CD4-positive, alpha-beta T cell treated with Interferon alpha-2 for 1 hour (primary cell): ENCODE measurements at regions not wholly inside any gene's neighbourhood (a gene's known extent, or its start where the extent isn't known, plus 50 kb on each side); places are given as distances from the start of the nearest gene placed in this dataset.
A peak's percentile ranks its signal among the peaks of the same experiment; 100 is the strongest.
"Not testable (repeated sequence)": the region's sequence is repeated elsewhere in the genome, so short reads cannot be mapped to it uniquely, and the experiment has no call there.

ENCODE experiments used
- DNase-seq, 2 donors: peaks; one replicate each; pipeline ENCODE4 v3.0.0-alpha.2; 2020 to 2022

DNA sequence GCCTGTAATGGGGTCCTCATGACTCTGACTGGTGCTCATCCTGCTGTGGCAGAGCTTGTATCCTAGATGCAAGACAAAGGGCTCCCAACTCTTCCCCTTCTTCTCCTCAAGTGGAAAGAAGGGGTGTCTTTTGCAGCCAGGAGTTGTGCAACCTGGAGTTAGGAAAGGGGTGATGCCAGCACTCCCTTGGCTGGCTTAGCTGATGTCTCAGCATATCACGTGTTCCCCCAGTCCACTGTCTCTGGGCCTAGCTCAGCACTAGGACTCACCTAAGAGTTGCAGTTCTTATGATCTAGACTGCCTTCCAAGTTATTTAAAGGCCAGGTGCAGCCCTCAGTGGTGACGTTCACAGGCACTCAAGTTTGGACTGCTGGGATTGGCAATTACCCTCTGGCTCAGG is 146.2 kb upstream of the GORAB start:
- no peak for DNase-seq

DNA sequence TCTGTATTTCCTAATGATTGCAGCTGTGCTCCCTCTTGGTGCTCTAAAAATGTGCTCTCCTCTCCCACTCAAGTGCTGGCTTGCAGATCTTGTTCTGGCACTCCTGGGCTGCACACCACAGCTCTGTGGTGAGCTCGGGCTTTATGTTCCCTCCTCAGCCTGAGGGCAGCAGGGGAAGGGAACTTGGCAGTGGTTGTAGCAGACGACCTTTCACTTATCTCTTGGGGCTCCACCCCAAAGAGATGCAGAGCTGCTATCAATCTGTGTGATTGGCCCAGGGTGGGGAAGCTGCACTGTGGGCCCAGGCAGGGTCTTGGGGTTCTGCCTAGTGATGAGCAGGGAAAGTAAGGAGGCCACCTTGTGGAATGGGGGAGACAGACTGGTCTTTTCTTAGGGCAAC is 143.5 kb upstream of the GORAB start:
- DNase-seq: no peak

DNA sequence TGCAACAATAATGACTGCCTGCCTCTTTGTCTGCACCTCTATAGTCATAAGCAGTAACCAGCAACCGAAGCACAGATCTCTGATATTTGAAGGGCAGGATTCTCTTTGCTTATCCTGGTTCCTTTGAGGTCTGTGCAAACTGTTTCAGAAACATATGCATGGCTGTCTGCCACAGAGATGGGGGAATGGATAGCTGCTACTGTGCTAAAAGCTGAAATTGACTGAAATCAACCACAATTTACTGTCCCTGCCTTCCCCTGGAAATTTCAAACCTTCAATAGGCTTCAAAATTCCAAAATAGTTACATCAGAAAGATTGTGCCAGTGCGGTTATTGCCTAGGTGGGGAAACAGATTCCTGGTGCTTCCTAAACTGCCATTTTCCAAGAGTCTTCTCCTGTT is 136.8 kb upstream of the GORAB start:
- no peak for DNase-seq

- no peak for DNase-seq
These were observed 134.9 kb upstream of the GORAB start for GRCh38 chr1:170397061-170397460.

DNA sequence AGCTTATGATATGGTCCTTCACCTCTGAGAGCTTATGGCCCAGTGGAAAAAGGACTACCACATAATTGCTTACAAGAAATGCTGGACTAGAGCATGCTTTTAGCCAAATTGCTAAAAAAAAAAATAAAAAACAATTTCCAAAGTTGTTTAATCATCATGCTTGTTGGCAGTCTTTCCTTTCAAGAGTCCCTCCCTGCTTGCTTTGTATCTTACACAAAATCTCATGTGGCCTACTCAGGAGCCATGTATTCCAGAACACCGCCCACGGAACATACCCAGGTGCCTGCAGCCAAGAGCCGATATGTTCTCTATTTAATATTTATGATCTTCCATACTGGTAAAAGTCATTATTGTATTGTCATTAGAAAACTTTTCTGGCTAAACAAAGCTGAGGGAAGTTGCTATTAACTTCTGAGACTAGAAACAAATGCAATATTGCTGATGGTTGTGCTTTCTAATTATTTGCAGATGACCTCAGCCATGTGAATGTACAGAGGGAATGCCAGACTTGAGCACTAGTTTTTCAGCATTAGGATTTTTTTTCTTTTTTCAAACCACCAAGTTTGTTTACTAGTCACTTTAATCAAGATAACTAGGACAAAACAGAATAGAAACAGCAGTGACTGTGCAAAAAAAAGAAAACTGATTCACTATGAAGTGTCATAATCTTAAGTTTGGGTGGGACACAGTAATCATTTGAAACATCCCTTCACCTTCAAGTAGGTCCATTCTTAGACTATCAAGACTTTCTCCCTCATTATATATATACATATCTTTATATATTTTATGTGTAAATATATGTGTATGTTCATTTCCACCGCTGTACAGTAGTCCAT is 129.3 kb upstream of the GORAB start:
- no peak for DNase-seq

- no peak for DNase-seq
These were observed 124.8 kb upstream of the GORAB start for GRCh38 chr1:170407138-170407537.

DNA sequence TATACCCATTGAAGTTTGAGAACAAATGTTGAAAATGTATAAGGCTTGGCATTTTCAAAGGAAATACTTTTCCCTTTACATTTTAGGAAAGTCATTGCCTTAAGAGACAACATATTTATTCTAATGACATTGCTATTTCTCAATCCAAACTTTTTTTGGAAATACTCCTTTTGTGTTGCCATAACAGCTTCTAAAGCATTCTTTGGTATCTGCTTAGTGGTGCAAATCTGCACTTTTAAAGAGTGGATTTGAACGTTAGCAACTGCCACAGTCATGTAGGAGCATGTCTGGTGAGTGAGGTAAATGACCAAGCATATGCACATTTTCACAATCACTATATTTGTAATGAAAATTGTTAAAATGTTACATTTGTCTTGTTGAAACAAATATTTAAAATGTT is 124.4 kb upstream of the GORAB start:
- no peak for DNase-seq

DNA sequence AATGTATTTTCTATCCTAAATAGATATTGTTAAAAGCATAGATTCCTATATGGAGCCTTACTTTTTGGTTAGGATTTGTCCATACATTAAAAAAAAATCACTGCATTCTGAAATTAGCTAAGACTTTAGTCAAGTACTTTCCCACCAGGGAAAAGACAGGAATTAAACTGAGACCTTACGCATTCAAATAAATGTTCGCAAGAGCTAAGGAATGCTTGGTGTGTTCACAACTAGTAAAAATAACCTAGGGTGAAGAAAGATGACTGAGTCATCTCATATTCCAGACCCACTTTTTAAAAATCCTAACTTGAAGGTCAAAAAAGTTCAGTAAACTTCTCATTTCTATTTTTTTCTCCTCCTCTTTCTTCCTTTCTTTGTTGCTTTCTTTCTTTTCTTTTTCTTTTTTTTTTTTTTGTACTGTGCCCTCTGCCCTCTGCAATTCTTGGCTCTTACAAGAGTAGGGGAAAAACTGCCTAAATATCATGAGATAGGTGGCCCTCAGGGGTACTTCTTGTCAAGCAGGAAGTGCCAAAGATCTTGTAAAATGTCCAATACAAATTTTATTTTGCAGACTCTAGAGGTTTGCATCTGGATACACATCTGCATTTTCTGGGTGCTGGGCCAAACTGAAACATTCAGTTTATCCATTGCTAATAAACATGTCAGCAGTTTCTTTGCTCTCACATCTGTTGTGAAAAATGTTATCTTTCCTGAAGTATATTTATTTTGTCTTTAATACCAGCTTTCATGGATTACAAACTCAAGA is 121.4 kb upstream of the GORAB start:
- no peak for DNase-seq

DNA sequence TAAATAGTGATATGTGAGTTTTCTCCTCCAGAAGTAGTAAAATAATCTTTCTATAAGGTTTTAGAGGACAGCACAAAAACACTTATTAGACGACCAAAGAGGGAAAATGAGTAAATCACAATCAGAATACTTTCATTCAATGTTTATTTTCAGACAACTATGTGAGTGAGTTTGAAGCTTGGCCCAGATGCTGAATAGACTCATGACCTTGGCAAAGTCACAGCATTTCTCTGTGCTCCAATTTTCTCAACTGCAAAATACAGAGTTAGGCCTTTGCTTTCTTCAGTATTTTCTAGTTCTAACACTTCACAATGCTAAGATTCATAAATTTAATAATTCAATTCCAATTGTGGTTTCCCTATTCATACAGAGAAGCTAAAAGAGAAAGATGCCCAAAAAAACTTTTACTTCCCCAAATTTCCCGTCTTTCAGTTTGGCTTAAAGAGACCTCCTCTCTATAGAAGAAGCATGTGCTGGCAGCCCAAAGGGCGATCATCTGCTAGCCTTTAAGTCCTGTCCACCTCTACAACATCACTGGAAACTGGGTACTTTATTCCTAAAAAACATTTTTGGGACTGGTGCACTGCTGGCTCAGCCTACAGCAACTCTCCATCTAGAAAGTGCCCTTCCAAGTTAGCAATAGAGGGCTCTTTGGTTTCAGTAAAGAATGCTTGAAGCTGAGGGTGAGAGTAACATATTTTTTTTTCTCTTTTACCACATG is 116.8 kb upstream of the GORAB start:
- no peak for DNase-seq

DNA sequence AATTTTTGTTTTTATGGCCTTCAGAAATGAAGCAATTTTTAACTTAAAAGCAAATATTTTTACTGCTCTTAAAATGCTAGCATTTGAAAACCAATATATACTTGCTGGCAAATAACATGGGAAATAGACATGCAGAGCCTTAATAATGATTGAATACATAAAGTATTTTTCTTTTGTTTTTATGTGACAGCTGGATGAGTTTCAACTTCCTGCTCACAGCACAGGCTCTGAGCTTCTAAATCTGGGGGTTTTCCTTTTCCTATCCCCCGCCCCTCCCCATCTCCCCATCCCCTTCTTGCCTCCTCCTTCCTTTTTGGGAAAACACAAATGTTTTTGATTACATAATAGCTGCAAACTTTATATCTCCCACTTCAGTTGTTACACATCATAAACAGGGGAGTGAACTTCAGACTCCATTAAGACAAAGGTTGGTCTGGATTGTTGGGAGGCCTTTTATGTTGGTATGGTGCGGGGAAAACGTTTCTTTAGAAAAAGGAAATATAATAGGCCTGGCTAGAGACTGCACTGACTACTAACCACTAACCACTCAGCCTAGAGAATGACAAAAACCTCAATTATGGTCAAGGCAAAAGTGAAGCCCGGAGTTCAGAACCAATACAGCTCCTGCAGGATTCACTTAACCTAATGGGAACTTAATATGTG is 116.1 kb upstream of the GORAB start:
- no peak for DNase-seq

DNA sequence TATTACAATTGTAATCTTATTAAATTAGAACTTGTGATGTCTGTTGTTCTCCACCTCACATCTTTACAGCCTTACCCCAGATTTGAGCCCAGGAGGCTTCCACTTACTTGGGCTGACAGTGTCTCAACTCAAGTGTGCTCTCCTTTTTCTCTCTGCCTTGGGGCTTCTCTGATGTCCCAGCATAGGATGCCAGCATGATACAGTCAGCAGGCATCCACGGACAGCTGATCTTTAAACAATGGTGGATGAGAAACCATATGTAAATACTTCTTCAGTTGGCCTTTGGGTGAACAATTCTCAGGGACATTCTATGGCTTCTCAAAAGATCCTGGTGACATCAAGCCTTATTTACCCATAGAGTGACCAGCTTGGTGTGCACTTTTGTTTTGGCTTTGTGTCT is 107.6 kb upstream of the GORAB start:
- no peak for DNase-seq

DNA sequence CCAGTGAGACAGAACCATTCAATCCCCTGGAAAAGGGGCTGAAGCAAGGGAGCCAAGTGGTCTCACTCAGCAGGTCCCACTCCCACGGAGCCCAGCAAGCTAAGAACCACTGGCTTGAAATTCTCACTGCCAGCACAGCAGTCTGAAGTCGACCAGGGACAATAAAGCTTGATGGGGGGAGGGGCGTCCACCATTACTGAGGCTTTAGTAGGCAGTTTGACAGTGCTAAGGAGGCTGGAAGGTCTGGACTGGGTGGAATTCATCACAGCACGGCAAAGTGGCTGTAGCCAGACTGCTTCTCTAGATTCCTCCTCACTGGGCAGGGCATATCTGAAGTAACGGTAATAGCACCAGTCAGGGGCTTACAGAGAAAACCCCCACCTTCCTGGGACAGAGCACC is 105.4 kb upstream of the GORAB start:
- no peak for DNase-seq

DNA sequence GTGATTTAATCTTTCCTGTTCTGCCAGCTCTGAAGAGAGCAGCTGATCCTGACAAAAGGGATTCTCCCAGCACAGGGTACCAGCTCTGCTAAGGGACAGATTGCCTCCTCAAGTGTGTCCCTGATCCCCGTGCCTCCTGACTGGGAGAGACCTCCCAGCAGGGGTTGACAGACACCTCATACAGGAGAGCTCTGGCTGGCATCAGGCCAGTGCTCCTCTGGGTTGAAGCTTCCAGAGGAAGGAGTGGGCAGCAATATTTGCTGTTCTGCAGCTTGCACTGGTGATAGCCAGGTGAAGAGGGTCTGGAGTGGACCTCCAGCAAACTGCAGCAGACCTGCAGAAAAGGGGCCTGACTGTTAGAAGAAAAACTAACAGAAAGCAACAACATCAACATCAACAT is 105.0 kb upstream of the GORAB start:
- DNase-seq: not testable (repeated sequence)

- no peak for DNase-seq
These were observed 95.0 kb upstream of the GORAB start for GRCh38 chr1:170436928-170437327.

DNA sequence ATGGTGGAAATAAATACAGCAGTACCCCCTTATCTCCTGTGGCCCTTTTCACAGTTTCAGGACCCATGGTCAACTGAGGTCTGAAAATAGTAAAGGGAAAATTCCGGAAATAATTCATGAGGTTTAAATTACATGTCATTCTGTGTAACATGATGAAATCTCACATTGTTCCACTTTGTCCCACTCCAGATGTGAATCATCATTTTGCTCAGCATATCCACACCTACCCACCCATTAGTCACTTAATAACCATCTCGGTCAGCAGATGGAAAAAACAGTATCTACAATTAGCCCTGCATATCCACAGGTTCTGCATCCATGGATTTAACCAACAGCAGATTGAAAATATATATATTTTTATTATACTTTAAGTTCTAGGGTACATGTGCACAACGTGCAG is 86.9 kb upstream of the GORAB start:
- no peak for DNase-seq

- no peak for DNase-seq
These were observed 83.3 kb upstream of the GORAB start for GRCh38 chr1:170448661-170449158.

DNA sequence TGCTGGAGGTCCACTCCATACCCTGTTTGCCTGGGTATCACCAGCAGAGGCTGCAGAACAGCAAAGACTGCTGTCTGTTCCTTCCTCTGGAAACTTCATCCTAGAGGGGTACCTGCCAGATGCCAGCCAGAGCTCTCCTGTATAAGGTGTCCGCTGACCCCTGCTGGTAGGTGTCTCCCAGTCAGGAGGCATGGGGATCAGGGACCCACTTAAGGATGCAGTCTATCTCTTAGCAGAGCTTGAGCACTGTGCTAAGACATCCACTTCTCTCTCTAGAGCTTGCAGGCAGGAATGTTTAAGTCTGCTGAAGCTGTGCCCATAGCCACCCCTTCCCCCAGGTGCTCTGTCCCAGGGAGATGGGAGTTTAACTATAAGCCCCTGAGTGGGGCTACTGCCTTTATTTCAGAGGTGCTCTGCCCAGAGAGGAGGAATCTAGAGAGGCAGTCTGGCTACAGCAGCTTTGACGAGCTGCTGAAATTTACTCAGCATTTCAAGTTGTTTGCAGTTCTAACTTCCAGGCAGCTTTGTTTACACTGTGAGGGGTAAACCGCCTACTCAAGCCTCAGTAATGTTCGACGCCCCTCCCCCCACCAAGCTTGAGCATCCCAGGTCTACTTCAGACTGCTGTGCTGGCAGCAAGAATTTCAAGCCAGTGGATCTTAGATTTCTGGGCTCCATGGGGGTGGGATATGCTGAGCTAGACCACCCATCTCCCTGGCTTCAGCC is 74.5 kb upstream of the GORAB start:
- DNase-seq: peak in 1 of 2 donors; percentile 10

- no peak for DNase-seq
These were observed 72.0 kb upstream of the GORAB start for GRCh38 chr1:170460001-170460400.

GRCh38 chr1:170460414-170461155 is 71.4 kb upstream of the GORAB start:
- no peak for DNase-seq

GRCh38 chr1:170461291-170461747 is 70.6 kb upstream of the GORAB start:
- no peak for DNase-seq

GRCh38 chr1:170461762-170462384 is 70.1 kb upstream of the GORAB start:
- no peak for DNase-seq
